LNCAP (cell line): ENCODE measurements at regions not wholly inside any gene's neighbourhood (a gene's known extent, or its start where the extent isn't known, plus 50 kb on each side); places are given as distances from the start of the nearest gene placed in this dataset.

Source experiments
- CTCF ChIP-seq: fragments of 450-650 bp; IDR thresholded peaks from 2 replicates; pipeline ENCODE4 v1.5.1; 2017; ENCODE audit warnings: mild to moderate bottlenecking

DNA sequence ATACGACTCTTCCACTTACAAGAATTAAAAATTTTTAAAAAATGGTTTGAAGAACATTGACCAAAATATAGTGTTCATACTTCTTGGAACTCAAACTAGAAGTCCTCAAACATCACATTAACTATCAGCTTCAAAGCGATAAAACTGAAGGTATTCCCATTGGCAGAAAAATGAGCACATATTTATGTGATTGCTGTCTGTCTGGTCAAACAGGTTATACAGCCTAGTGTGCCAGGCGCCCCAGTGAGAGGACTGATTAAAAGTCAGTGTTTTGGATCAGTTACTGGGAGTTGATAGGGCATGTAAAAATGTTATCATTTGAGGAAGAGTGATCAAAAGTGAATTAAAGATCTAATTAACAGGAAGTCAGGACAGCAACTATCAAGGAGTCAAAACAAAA, 738.8 kb downstream of the HDGFL1 start:
- no peak for TF ChIP-seq CTCF

DNA sequence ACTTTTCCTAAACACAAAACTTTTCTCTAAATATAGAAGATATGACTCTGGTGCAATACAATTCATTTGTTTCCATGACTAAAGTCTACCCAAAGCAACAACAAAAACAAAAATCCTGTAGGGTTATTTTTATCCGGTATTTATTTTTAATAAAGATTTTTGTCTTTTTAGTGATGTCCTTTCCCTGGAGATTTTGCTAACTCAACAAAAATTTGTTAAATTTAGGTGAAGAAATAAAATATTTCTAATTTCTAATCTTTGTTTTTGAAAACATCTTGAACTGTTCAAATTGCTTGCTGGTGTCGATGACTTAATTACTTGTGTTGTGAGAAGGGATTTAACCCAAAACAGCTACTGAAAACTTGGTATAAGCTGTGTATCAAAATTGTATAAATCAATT, 741.8 kb downstream of the HDGFL1 start:
- TF ChIP-seq CTCF, result no peak

- no peak for TF ChIP-seq CTCF
These were observed 746.8 kb downstream of the HDGFL1 start for GRCh38 chr6:23316131-23316530.

GRCh38 chr6:23316931-23317330, 747.6 kb downstream of the HDGFL1 start:
- no peak for TF ChIP-seq CTCF

GRCh38 chr6:23319582-23319981, 750.2 kb downstream of the HDGFL1 start:
- no peak for TF ChIP-seq CTCF

- TF ChIP-seq CTCF, result no peak
These were observed 751.2 kb downstream of the HDGFL1 start for GRCh38 chr6:23320471-23321015.

DNA sequence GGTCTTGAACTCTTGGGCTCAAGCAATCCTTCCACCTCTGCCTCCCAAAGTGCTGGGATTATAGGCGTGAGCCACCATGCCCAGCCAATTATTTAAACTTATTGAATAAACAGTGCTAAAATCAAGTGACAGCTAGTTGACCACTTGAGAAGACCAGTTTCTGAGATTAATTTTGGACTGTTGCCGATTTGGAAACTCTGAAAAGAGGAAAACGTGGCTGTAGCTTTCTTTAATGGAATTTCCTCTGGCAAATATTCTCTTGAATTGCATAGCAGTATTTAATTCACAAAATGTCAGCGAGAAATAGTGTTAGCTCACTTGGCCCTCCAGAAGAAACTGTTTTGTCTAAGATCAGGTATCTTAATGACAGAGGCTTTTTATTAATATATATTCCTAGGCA, 754.5 kb downstream of the HDGFL1 start:
- TF ChIP-seq CTCF, result no peak

DNA sequence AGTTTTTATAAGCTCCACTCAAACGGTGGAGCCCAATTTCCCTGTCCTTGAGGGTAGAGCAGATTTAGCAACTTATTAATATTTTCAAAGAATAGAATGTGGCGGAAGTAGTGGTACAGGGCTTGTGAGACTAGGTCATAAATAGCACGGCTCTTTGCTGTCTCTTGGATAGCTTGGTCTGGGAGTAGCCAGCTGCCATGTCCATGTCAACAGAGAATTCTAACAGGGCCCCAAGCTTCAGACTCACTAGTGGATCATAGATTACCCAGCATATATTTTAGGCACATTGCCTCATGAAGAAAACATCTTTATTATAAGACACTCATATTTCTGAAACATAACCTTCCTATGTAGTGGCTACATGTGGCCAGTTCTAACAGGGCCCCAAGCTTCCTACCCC, 755.7 kb downstream of the HDGFL1 start:
- TF ChIP-seq CTCF, result no peak
